ENCODE measurements at regions not wholly inside any gene's neighbourhood (a gene's known extent, or its start where the extent isn't known, plus 50 kb on each side); places are given as distances from the start of the nearest gene placed in this dataset.

- H3K4me1 Mint-ChIP-seq (ENCODE audit: low read depth in 2 of 2): no peaks in the 10 kb centered on the region
- no peaks in the 10 kb centered on the region for H3K36me3 Mint-ChIP-seq (ENCODE audit: insufficient read depth)
- H3K4me3 Mint-ChIP-seq: no peak overlapping the region
- no peak overlapping the region for H3K27ac Mint-ChIP-seq
- ATAC-seq (replicated peaks) (no peak), DNase-seq (no peak)
- peaks cover 7% of the 10 kb centered on the region in 2 donors for H3K9me3 Mint-ChIP-seq
- H3K27me3 Mint-ChIP-seq: peaks cover 16 to 31% of the 10 kb centered on the region in 2 donors
These were observed 76.5 kb upstream of the MSX1 start for GRCh38 chr4:4782969-4783368.

GRCh38 chr4:4781936-4782707 is 77.3 kb upstream of the MSX1 start:
- no peaks in the 10 kb centered on the region for H3K4me1 Mint-ChIP-seq (ENCODE audit: low read depth in 2 of 2)
- H3K27me3 Mint-ChIP-seq: peaks cover 16 to 31% of the 10 kb centered on the region in 2 donors
- no peak overlapping the region for H3K4me3 Mint-ChIP-seq
- H3K27ac Mint-ChIP-seq: no peak overlapping the region
- H3K36me3 Mint-ChIP-seq (ENCODE audit: insufficient read depth): no peaks in the 10 kb centered on the region
- H3K9me3 Mint-ChIP-seq: peaks cover 0 to 2% of the 10 kb centered on the region in 2 donors
- ATAC-seq (replicated peaks) (no peak), DNase-seq (no peak)

- Mint-ChIP-seq H3K9me3 (peaks cover 0 to 2% of the 10 kb centered on the region in 2 donors), H3K27ac (no peak overlapping the region), H3K36me3 (ENCODE audit: insufficient read depth) (no peaks in the 10 kb centered on the region), H3K4me3 (no peak overlapping the region), H3K4me1 (ENCODE audit: low read depth in 2 of 2) (no peaks in the 10 kb centered on the region), H3K27me3 (peaks cover 16 to 31% of the 10 kb centered on the region in 2 donors)
- DNase-seq: no peak
- ATAC-seq (replicated peaks): no peak
These were observed 78.7 kb upstream of the MSX1 start for GRCh38 chr4:4780729-4781244.

GRCh38 chr4:4779486-4779885 is 80.0 kb upstream of the MSX1 start:
- Mint-ChIP-seq H3K27me3 (peaks cover 16 to 31% of the 10 kb centered on the region in 2 donors), H3K27ac (no peak overlapping the region), H3K36me3 (ENCODE audit: insufficient read depth) (no peaks in the 10 kb centered on the region), H3K4me3 (no peak overlapping the region), H3K4me1 (ENCODE audit: low read depth in 2 of 2) (no peaks in the 10 kb centered on the region), H3K9me3 (peaks cover 0 to 2% of the 10 kb centered on the region in 2 donors)
- no peak for DNase-seq
- no peak for ATAC-seq (replicated peaks)

- Mint-ChIP-seq H3K9me3 (peaks cover 0 to 2% of the 10 kb centered on the region in 2 donors), H3K4me3 (no peak overlapping the region), H3K36me3 (ENCODE audit: insufficient read depth) (no peaks in the 10 kb centered on the region), H3K27ac (no peak overlapping the region), H3K27me3 (peaks cover 16 to 31% of the 10 kb centered on the region in 2 donors), H3K4me1 (ENCODE audit: low read depth in 2 of 2) (no peaks in the 10 kb centered on the region)
- no peak for ATAC-seq (replicated peaks)
- no peak for DNase-seq
These were observed 80.4 kb upstream of the MSX1 start for GRCh38 chr4:4779054-4779453.

GRCh38 chr4:4778554-4778953 is 80.9 kb upstream of the MSX1 start:
- Mint-ChIP-seq H3K4me1 (ENCODE audit: low read depth in 2 of 2) (no peaks in the 10 kb centered on the region), H3K36me3 (ENCODE audit: insufficient read depth) (no peaks in the 10 kb centered on the region), H3K4me3 (no peak overlapping the region), H3K9me3 (peaks cover 0 to 2% of the 10 kb centered on the region in 2 donors), H3K27ac (no peak overlapping the region), H3K27me3 (peaks cover 16 to 31% of the 10 kb centered on the region in 2 donors)
- DNase-seq (no peak), ATAC-seq (replicated peaks) (no peak)

GRCh38 chr4:4776934-4777333 is 82.5 kb upstream of the MSX1 start:
- DNase-seq (no peak), ATAC-seq (replicated peaks) (no peak)
- H3K4me3 Mint-ChIP-seq: no peak overlapping the region
- no peaks in the 10 kb centered on the region for H3K36me3 Mint-ChIP-seq (ENCODE audit: insufficient read depth)
- H3K27ac Mint-ChIP-seq: no peak overlapping the region
- H3K4me1 Mint-ChIP-seq (ENCODE audit: low read depth in 2 of 2): no peaks in the 10 kb centered on the region
- H3K9me3 Mint-ChIP-seq: peaks cover 0 to 2% of the 10 kb centered on the region in 2 donors
- peaks cover 4 to 22% of the 10 kb centered on the region in 2 donors for H3K27me3 Mint-ChIP-seq

GRCh38 chr4:4776335-4776734 is 83.1 kb upstream of the MSX1 start:
- no peaks in the 10 kb centered on the region for H3K36me3 Mint-ChIP-seq (ENCODE audit: insufficient read depth)
- ATAC-seq (replicated peaks) (no peak), DNase-seq (no peak)
- H3K4me1 Mint-ChIP-seq (ENCODE audit: low read depth in 2 of 2): no peaks in the 10 kb centered on the region
- peaks cover 0 to 2% of the 10 kb centered on the region in 2 donors for H3K9me3 Mint-ChIP-seq
- H3K27ac Mint-ChIP-seq: no peak overlapping the region
- peaks cover 0 to 16% of the 10 kb centered on the region in 2 donors for H3K27me3 Mint-ChIP-seq
- no peak overlapping the region for H3K4me3 Mint-ChIP-seq

GRCh38 chr4:4775493-4776004 is 83.9 kb upstream of the MSX1 start:
- Mint-ChIP-seq H3K36me3 (ENCODE audit: insufficient read depth) (no peaks in the 10 kb centered on the region), H3K4me3 (no peak overlapping the region), H3K4me1 (ENCODE audit: low read depth in 2 of 2) (no peaks in the 10 kb centered on the region), H3K9me3 (peaks cover 0 to 2% of the 10 kb centered on the region in 2 donors), H3K27me3 (peaks cover 0 to 10% of the 10 kb centered on the region in 2 donors), H3K27ac (no peak overlapping the region)
- DNase-seq: no peak
- no peak for ATAC-seq (replicated peaks)

GRCh38 chr4:4772534-4772933 is 86.9 kb upstream of the MSX1 start:
- DNase-seq: no peak
- Mint-ChIP-seq H3K27ac (no peak overlapping the region), H3K36me3 (ENCODE audit: insufficient read depth) (no peaks in the 10 kb centered on the region), H3K4me1 (ENCODE audit: low read depth in 2 of 2) (no peaks in the 10 kb centered on the region), H3K4me3 (no peak overlapping the region), H3K27me3 (no peaks in the 10 kb centered on the region), H3K9me3 (no peaks in the 10 kb centered on the region)
- no peak for ATAC-seq (replicated peaks)

GRCh38 chr4:4771160-4771559 is 88.3 kb upstream of the MSX1 start:
- no peak for ATAC-seq (replicated peaks)
- H3K9me3 Mint-ChIP-seq: no peaks in the 10 kb centered on the region
- H3K27me3 Mint-ChIP-seq: no peaks in the 10 kb centered on the region
- H3K36me3 Mint-ChIP-seq (ENCODE audit: insufficient read depth): no peaks in the 10 kb centered on the region
- H3K4me1 Mint-ChIP-seq (ENCODE audit: low read depth in 2 of 2): no peaks in the 10 kb centered on the region
- H3K27ac Mint-ChIP-seq: no peak overlapping the region
- no peak for DNase-seq
- no peak overlapping the region for H3K4me3 Mint-ChIP-seq

- H3K4me3 Mint-ChIP-seq: no peak overlapping the region
- no peak for ATAC-seq (replicated peaks)
- no peaks in the 10 kb centered on the region for H3K27me3 Mint-ChIP-seq
- H3K27ac Mint-ChIP-seq: no peak overlapping the region
- H3K4me1 Mint-ChIP-seq (ENCODE audit: low read depth in 2 of 2): no peaks in the 10 kb centered on the region
- H3K9me3 Mint-ChIP-seq: no peaks in the 10 kb centered on the region
- no peaks in the 10 kb centered on the region for H3K36me3 Mint-ChIP-seq (ENCODE audit: insufficient read depth)
- DNase-seq: no peak
These were observed 88.9 kb upstream of the MSX1 start for GRCh38 chr4:4770610-4771009.

- H3K4me1 Mint-ChIP-seq (ENCODE audit: low read depth in 2 of 2): peaks cover 6 to 16% of the 10 kb centered on the region in 2 donors
- no peak overlapping the region for H3K27ac Mint-ChIP-seq
- no peaks in the 10 kb centered on the region for H3K9me3 Mint-ChIP-seq
These were observed 92.9 kb upstream of the MSX1 start for GRCh38 chr4:4766564-4766963.

GRCh38 chr4:4765811-4766210 is 93.7 kb upstream of the MSX1 start:
- ATAC-seq (replicated peaks) (no peak), DNase-seq (no peak)
- Mint-ChIP-seq H3K9me3 (no peaks in the 10 kb centered on the region), H3K4me1 (ENCODE audit: low read depth in 2 of 2) (peaks cover 6 to 16% of the 10 kb centered on the region in 2 donors), H3K36me3 (ENCODE audit: insufficient read depth) (peaks cover 4% of the 10 kb centered on the region), H3K4me3 (no peak overlapping the region), H3K27me3 (peaks cover 0 to 7% of the 10 kb centered on the region in 2 donors), H3K27ac (no peak overlapping the region)

More at GRCh38 chr4:4766564-4766963, 92.9 kb upstream of the MSX1 start:
- Mint-ChIP-seq H3K36me3 (ENCODE audit: insufficient read depth) (peaks cover 4% of the 10 kb centered on the region), H3K4me3 (no peak overlapping the region), H3K27me3 (peaks cover 0 to 7% of the 10 kb centered on the region in 2 donors)
- ATAC-seq (replicated peaks): no peak
- DNase-seq: no peak
